ENCODE measurements at regions not wholly inside any gene's neighbourhood (a gene's known extent, or its start where the extent isn't known, plus 50 kb on each side); places are given as distances from the start of the nearest gene placed in this dataset.

- TF ChIP-seq POU6F1 (CRISPR knock-in tag; IDR thresholded peaks at IDR 0.05; ENCODE audit: borderline replicate concordance, low read depth) = no peak
- TF ChIP-seq ARNTL (CRISPR knock-in tag; IDR thresholded peaks at IDR 0.05; ENCODE audit: borderline replicate concordance, low read depth) = no peak
- no peak for TF ChIP-seq CREB5 (CRISPR knock-in tag; IDR thresholded peaks at IDR 0.05; ENCODE audit: low read depth)
- TF ChIP-seq TOX (CRISPR knock-in tag; IDR thresholded peaks at IDR 0.05; ENCODE audit: borderline replicate concordance) = no peak
- TF ChIP-seq ZFP3 (CRISPR knock-in tag; IDR thresholded peaks at IDR 0.05) = no peak
- no peak for TF ChIP-seq PATZ1 (CRISPR knock-in tag; IDR thresholded peaks at IDR 0.05; ENCODE audit: borderline replicate concordance)
- no peak for TF ChIP-seq TCF4 (CRISPR knock-in tag; IDR thresholded peaks at IDR 0.05; ENCODE audit: borderline replicate concordance)
- no peak for TF ChIP-seq RARB (CRISPR knock-in tag; IDR thresholded peaks at IDR 0.05)
- TF ChIP-seq ZNF565 (CRISPR knock-in tag; conservative IDR thresholded peaks at IDR 0.05; ENCODE audit: low read depth) = no peak
- TF ChIP-seq CSRNP3 (CRISPR knock-in tag; IDR thresholded peaks at IDR 0.05) = no peak
- no peak for TF ChIP-seq ISL1 (CRISPR knock-in tag; IDR thresholded peaks at IDR 0.05)
- TF ChIP-seq ZFP30 (CRISPR knock-in tag; IDR thresholded peaks at IDR 0.05) = no peak
- no peak for TF ChIP-seq BACH2 (CRISPR knock-in tag; IDR thresholded peaks at IDR 0.05; ENCODE audit: borderline replicate concordance)
Observed at GRCh38 chr4:23970201-23970850, 80.5 kb upstream of the PPARGC1A start.
